C4-2B (cell line): ENCODE measurements at regions not wholly inside any gene's neighbourhood (a gene's known extent, or its start where the extent isn't known, plus 50 kb on each side); places are given as distances from the start of the nearest gene placed in this dataset.
A peak's percentile ranks its signal among the peaks of the same experiment; 100 is the strongest.

Experiments used
- H3K27ac ChIP-seq: fragments of 450-650 bp; 2 replicates; pipeline ENCODE4 v1.5.1; 2017
- CTCF ChIP-seq: fragments of 450-650 bp; conservative IDR thresholded peaks from 2 replicates; pipeline ENCODE4 v1.5.1; 2017; ENCODE audit warnings: mild to moderate bottlenecking
- ZFX ChIP-seq: fragments of 450-650 bp; IDR thresholded peaks from 2 replicates; pipeline ENCODE4 v1.6.1; 2017

DNA sequence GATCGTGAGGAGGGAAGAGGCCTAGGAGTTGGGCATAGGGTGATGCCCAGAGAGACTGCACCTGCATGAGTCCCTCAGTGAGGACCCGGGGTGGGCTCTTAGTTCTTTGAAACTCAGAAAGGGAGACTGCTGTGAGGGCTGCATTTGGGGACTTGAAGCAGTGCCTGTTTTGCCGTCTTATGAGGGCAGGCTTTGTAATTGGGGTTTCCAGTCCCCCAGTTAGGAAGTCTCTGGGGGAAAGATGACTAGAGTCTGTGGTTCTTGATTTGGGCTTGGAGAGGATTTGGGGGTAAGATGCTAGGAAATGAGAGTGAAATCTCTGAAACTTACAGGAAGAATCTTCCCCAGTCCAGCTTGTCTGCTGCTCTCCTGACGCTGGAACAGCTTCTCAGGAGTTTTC lies 99.6 kb downstream of the ARF6 start:
- no peak overlapping the region for H3K27ac ChIP-seq
- no peak for TF ChIP-seq CTCF
- TF ChIP-seq ZFX = no peak

DNA sequence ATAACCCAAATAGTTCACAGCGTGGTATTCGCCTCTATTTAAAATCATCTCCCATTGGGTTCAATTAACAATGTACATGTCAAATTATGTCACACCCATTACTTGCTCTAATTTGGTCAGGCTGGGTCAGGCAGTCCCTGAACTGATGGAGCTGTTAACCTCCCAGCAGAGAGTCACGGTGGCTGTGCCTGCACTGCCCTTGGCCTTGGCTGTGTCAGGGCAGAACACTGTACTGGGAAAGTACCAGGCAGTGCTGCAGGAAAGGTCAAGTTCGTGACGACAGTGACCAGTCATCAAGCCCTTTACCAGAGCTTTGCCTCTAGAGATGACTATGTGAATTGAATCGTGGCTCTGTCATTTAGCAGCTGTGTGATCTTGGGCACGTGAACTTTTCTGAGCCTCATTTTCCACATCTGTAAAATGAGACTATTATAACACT lies 100.0 kb downstream of the ARF6 start:
- no peak for TF ChIP-seq CTCF
- TF ChIP-seq ZFX = no peak
- H3K27ac ChIP-seq = no peak overlapping the region

DNA sequence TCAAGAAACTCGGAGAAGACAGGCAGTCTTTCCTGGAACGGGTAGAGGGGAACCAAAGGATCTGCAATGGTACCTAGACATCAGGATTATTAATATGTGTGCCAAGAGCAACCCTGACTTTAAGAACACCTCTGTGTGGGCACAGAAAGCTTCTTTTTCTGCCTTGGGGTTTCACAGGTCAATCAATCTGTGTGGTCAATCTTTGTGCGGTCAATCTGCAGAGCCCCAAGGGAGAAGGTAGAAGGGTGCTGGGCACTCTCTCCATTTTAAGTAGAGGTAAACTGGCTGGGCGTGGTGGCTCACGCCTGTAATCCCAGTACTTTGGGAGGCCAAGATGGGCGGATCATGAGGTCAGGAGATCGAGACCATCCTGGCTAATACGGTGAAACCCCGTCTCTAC lies 100.7 kb downstream of the ARF6 start:
- no peak for TF ChIP-seq ZFX
- no peak for TF ChIP-seq CTCF
- H3K27ac ChIP-seq = no peak overlapping the region

GRCh38 chr14:49994951-49995561 lies 102.2 kb downstream of the ARF6 start:
- TF ChIP-seq ZFX = no peak
- no peak for TF ChIP-seq CTCF
- H3K27ac ChIP-seq = no peak overlapping the region

DNA sequence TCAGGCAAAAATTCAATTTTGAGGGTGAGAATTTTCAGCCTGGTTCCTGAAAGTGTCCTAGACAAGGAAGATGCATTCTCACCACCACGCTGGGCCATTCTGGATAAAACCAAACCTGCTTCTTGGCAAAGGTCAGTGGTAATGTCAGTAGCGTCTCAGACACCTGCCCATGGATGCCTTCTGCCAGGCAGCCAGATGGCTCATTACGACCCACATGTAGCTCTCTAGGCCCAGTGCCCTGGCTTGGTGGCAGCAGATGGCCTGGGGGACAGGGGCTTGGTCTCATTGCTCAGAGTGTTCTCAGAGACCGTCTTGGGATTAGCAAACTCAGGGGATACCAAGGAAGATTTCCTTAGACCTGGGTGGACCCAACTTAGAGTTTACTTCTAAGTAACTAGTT lies 105.1 kb downstream of the ARF6 start:
- no peak overlapping the region for H3K27ac ChIP-seq
- TF ChIP-seq CTCF = no peak
- TF ChIP-seq ZFX = no peak

- H3K27ac ChIP-seq = peak overlapping the region; percentile 44
- no peak for TF ChIP-seq CTCF
- TF ChIP-seq ZFX = no peak
Measured at GRCh38 chr14:49999146-49999761, 106.4 kb downstream of the ARF6 start.

- no peak for TF ChIP-seq ZFX
- TF ChIP-seq CTCF = no peak
- H3K27ac ChIP-seq = peak overlapping the region; percentile 82
Measured at GRCh38 chr14:49999826-50000379, 107.0 kb downstream of the ARF6 start.
